SK-N-SH (cell line): ENCODE measurements at regions not wholly inside any gene's neighbourhood (a gene's known extent, or its start where the extent isn't known, plus 50 kb on each side); places are given as distances from the start of the nearest gene placed in this dataset.

Source experiments
- CTCF ChIA-PET: fragments of 300-600, 350-600 bp; formaldehyde crosslinking; extraction: SDS; loops from one replicate; lab custom pipeline; 2021; lab: Yijun Ruan, JAX
- POLR2A ChIA-PET: fragments of 350-600 bp; sonication (Branson Sonifier 250); formaldehyde crosslinking; extraction: SDS; loops from one replicate; lab custom pipeline; 2020; ENCODE audit warnings: antibody characterized with exemption, inconsistent platforms; lab: Yijun Ruan, JAX
- DNase-seq: peaks from one replicate; pipeline ENCODE4 v3.0.0; 2012
- H2AFZ ChIP-seq: fragments of 200-600 bp; sonication (generic); 2 replicates; pipeline ENCODE4 v1.8.1; 2016; ENCODE audit warnings: antibody characterized with exemption, mild to moderate bottlenecking, low read depth
- H3F3A ChIP-seq: fragments of 200-600 bp; sonication (generic); replicated peaks from 2 replicates; pipeline ENCODE3; 2016; ENCODE audit warnings: antibody characterized with exemption, mild to moderate bottlenecking; ENCODE audit not compliant: insufficient read depth
- H3K27ac ChIP-seq, 2 experiments: fragments of 200-500 bp in 1 of 2; fragments of 200-600 bp in 1 of 2; sonication (Bioruptor generic) in 1 of 2; sonication (generic), shearing (Covaris generic) in 1 of 2; 2 replicates each; pipeline versions ENCODE4 v1.5.1 to v1.6.1; 2014 to 2016; ENCODE audit warnings: low read depth in 2 of 2, inconsistent platforms in 1 of 2, low read length in 1 of 2, mild to moderate bottlenecking in 1 of 2, mixed read lengths in 1 of 2
- H3K27me3 ChIP-seq: fragments of 200-600 bp; sonication (generic), shearing (Covaris generic); 2 replicates; pipeline ENCODE4 v1.6.1; 2016; ENCODE audit warnings: mixed run types; ENCODE audit not compliant: insufficient read depth
- H3K36me3 ChIP-seq, 2 experiments: fragments of 200-500 bp in 1 of 2; fragments of 200-600 bp in 1 of 2; sonication (Bioruptor generic) in 1 of 2; sonication (generic) in 1 of 2; replicated peaks in 1 of 2; 2 replicates each; pipeline versions ENCODE3 to v1.5.1; 2014 to 2016; ENCODE audit warnings: low read length in 1 of 2, mild to moderate bottlenecking in 1 of 2; ENCODE audit not compliant: insufficient read depth in 2 of 2, control insufficient read depth in 1 of 2
- H3K4me1 ChIP-seq, 2 experiments: fragments of 200-500 bp in 1 of 2; fragments of 200-600 bp in 1 of 2; sonication (Bioruptor generic) in 1 of 2; sonication (generic), shearing (Covaris generic) in 1 of 2; 2 replicates each; pipeline versions ENCODE4 v1.5.1 to v1.6.1; 2014 to 2016; ENCODE audit warnings: low read depth in 1 of 2, low read length in 1 of 2, mixed run types in 1 of 2; ENCODE audit not compliant: insufficient read depth in 2 of 2, control insufficient read depth in 1 of 2
- H3K4me2 ChIP-seq: fragments of 200-600 bp; sonication (generic), shearing (Covaris generic); 2 replicates; pipeline ENCODE4 v1.6.1; 2017; ENCODE audit warnings: mixed run types
- H3K4me3 ChIP-seq, 2 experiments: fragments of 200-500 bp in 1 of 2; fragments of 200-600 bp in 1 of 2; sonication (Bioruptor generic) in 1 of 2; sonication (generic), shearing (Covaris generic) in 1 of 2; 2 replicates each; pipeline versions ENCODE4 v1.5.1 to v1.8.1; 2014 to 2016; ENCODE audit warnings: low read depth in 2 of 2, inconsistent platforms in 1 of 2, low read length in 1 of 2, mild to moderate bottlenecking in 1 of 2, mixed read lengths in 1 of 2, moderate library complexity in 1 of 2
- H3K79me2 ChIP-seq: fragments of 200-600 bp; sonication (generic); 2 replicates; pipeline ENCODE4 v1.8.1; 2017; ENCODE audit warnings: mild to moderate bottlenecking; ENCODE audit not compliant: insufficient read depth
- H3K9ac ChIP-seq: fragments of 200-600 bp; sonication (generic); 2 replicates; pipeline ENCODE4 v1.6.1; 2017; ENCODE audit warnings: mixed run types
- H3K9me2 ChIP-seq: fragments of 200-600 bp; sonication (generic); 2 replicates; pipeline ENCODE4 v1.6.1; 2017; ENCODE audit warnings: mixed run types
- H3K9me3 ChIP-seq: fragments of 200-600 bp; sonication (generic); 2 replicates; pipeline ENCODE4 v1.6.1; 2017; ENCODE audit warnings: mixed run types, mild to moderate bottlenecking, moderate library complexity
- H4K20me1 ChIP-seq: fragments of 200-600 bp; sonication (generic); 2 replicates; pipeline ENCODE4 v1.6.1; 2017; ENCODE audit warnings: mild to moderate bottlenecking, mixed run types; ENCODE audit not compliant: insufficient read depth
- ELF1 ChIP-seq: IDR thresholded peaks from 2 replicates; pipeline ENCODE4 v1.4.0; 2012
- FOXM1 ChIP-seq: IDR thresholded peaks from 2 replicates; pipeline ENCODE4 v1.4.0; 2012; ENCODE audit warnings: low read depth, mild to moderate bottlenecking
- GABPA ChIP-seq: IDR thresholded peaks from 2 replicates; pipeline ENCODE4 v1.4.0; 2012; ENCODE audit warnings: low read depth, mild to moderate bottlenecking
- JUND ChIP-seq: IDR thresholded peaks from 2 replicates; pipeline ENCODE4 v1.4.0; 2012
- RCOR1 ChIP-seq: fragments of 150-350 bp; IDR thresholded peaks from 2 replicates; pipeline ENCODE4 v1.6.1; 2017; ENCODE audit warnings: antibody characterized with exemption, low read length
- RFX5 ChIP-seq: IDR thresholded peaks from 2 replicates; pipeline ENCODE4 v1.6.1; 2012; ENCODE audit warnings: mild to moderate bottlenecking, improper control_type of control experiment, low read length
- RXRA ChIP-seq: IDR thresholded peaks from 2 replicates; pipeline ENCODE4 v1.4.0; 2012; ENCODE audit warnings: low read depth, mild to moderate bottlenecking, borderline replicate concordance
- WGBS: methylation state at CpG from one replicate; pipeline ENCODE4 v1.1.6; 2017; ENCODE audit warnings: low lambda C conversion rate; 5-methylcytosine and 5-hydroxymethylcytosine counted together
- TF ChIP-seq, protein P1 (sequence below): IDR thresholded peaks from 2 replicates; pipeline ENCODE4 v1.6.1; 2012; ENCODE audit warnings: mild to moderate bottlenecking, low read depth, low read length, moderate library complexity
- TF ChIP-seq, protein P2 (sequence below): IDR thresholded peaks from 2 replicates; pipeline ENCODE4 v1.4.0; 2012; ENCODE audit warnings: low read depth
- TF ChIP-seq, protein P3 (sequence below): IDR thresholded peaks from 2 replicates; pipeline ENCODE4; 2012
- TF ChIP-seq, protein P4 (sequence below): fragments of 150-350 bp; IDR thresholded peaks from 2 replicates; pipeline ENCODE4 v1.6.1; 2016; ENCODE audit warnings: mild to moderate bottlenecking, low read depth, low read length

DNA sequence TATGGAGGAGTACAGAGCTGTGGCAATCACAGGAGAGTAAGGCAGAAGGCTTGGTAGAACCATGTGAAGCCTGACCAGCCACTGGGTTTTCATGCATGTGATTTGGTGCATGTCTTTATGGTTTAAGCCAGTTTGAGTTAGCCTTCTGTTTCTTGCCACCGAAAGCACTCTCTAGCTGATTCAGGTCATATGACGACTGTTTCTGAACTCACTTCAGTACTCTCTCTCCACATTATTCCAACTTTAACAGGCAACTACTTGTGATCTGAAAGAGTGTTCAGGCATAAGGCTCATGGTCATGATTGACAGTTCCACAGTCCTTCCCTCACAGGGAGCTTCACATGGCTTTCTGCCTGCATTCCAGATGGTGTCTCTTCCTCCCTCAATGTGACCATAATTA lies 63.3 kb upstream of the TAB2 start:
- ChIA-PET CTCF (no interaction called here), POLR2A (no interaction called here)
- Histone ChIP-seq H3K79me2 (no peaks in the 10 kb centered on the region), H3K9me2 (no peaks in the 10 kb centered on the region), H3K9me3 (no peaks in the 10 kb centered on the region), H3K4me3 (no peak overlapping the region), H3K27me3 (no peaks in the 10 kb centered on the region), H3K9ac (no peak overlapping the region), H2AFZ (no peak overlapping the region), H3K27ac (no peak overlapping the region), H3K4me2 (no peak overlapping the region), H3K36me3 (no peaks in the 10 kb centered on the region), H3K4me1 (no peaks in the 10 kb centered on the region), H3F3A (no peaks in the 10 kb centered on the region), H4K20me1 (no peaks in the 10 kb centered on the region)
- no peak for TF ChIP-seq JUND
- TF ChIP-seq RXRA = no peak
- no peak for TF ChIP-seq RCOR1
- TF ChIP-seq, protein P1, sequence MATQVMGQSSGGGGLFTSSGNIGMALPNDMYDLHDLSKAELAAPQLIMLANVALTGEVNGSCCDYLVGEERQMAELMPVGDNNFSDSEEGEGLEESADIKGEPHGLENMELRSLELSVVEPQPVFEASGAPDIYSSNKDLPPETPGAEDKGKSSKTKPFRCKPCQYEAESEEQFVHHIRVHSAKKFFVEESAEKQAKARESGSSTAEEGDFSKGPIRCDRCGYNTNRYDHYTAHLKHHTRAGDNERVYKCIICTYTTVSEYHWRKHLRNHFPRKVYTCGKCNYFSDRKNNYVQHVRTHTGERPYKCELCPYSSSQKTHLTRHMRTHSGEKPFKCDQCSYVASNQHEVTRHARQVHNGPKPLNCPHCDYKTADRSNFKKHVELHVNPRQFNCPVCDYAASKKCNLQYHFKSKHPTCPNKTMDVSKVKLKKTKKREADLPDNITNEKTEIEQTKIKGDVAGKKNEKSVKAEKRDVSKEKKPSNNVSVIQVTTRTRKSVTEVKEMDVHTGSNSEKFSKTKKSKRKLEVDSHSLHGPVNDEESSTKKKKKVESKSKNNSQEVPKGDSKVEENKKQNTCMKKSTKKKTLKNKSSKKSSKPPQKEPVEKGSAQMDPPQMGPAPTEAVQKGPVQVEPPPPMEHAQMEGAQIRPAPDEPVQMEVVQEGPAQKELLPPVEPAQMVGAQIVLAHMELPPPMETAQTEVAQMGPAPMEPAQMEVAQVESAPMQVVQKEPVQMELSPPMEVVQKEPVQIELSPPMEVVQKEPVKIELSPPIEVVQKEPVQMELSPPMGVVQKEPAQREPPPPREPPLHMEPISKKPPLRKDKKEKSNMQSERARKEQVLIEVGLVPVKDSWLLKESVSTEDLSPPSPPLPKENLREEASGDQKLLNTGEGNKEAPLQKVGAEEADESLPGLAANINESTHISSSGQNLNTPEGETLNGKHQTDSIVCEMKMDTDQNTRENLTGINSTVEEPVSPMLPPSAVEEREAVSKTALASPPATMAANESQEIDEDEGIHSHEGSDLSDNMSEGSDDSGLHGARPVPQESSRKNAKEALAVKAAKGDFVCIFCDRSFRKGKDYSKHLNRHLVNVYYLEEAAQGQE = no peak
- TF ChIP-seq, protein P2, sequence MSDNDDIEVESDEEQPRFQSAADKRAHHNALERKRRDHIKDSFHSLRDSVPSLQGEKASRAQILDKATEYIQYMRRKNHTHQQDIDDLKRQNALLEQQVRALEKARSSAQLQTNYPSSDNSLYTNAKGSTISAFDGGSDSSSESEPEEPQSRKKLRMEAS = no peak
- no peak for TF ChIP-seq GABPA
- WGBS = 100% methylated on average over 2 of the region's 2 CpGs
- DNase-seq = no peak

DNA sequence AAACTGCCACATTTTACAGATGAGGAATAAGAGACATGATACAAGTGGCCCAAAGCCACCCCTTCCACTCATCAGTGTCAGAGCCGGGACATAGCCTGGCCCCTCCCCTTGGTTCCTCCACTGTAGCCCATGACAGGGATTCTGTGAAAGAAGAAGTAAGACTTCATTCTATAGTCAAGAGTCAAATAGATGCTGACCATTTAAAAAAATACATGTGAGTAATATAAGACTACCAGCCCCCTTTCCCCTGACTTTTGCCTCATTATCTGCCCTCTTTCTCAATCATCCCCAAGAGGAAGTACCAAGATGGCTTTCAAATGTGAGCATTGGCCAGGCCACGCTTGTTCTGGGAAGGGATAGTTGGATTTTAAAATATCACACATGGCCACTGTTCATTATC lies 57.8 kb upstream of the TAB2 start:
- TF ChIP-seq, protein P3, sequence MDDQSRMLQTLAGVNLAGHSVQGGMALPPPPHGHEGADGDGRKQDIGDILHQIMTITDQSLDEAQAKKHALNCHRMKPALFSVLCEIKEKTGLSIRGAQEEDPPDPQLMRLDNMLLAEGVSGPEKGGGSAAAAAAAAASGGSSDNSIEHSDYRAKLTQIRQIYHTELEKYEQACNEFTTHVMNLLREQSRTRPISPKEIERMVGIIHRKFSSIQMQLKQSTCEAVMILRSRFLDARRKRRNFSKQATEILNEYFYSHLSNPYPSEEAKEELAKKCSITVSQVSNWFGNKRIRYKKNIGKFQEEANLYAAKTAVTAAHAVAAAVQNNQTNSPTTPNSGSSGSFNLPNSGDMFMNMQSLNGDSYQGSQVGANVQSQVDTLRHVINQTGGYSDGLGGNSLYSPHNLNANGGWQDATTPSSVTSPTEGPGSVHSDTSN = no peak
- no peak for TF ChIP-seq JUND
- TF ChIP-seq, protein P2 = no peak
- no peak for TF ChIP-seq ELF1
- no peak for TF ChIP-seq RFX5
- TF ChIP-seq, protein P4, sequence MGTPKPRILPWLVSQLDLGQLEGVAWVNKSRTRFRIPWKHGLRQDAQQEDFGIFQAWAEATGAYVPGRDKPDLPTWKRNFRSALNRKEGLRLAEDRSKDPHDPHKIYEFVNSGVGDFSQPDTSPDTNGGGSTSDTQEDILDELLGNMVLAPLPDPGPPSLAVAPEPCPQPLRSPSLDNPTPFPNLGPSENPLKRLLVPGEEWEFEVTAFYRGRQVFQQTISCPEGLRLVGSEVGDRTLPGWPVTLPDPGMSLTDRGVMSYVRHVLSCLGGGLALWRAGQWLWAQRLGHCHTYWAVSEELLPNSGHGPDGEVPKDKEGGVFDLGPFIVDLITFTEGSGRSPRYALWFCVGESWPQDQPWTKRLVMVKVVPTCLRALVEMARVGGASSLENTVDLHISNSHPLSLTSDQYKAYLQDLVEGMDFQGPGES = no peak
- no peak for TF ChIP-seq FOXM1
- TF ChIP-seq, all 33 proteins: peak for 0
- Histone ChIP-seq H3K79me2 (no peaks in the 10 kb centered on the region), H3K9me2 (no peaks in the 10 kb centered on the region), H3K9ac (no peak overlapping the region), H3K4me1 (no peaks in the 10 kb centered on the region), H3F3A (no peaks in the 10 kb centered on the region), H3K27me3 (no peaks in the 10 kb centered on the region), H3K4me2 (no peak overlapping the region), H3K9me3 (no peaks in the 10 kb centered on the region), H3K36me3 (no peaks in the 10 kb centered on the region), H2AFZ (no peak overlapping the region), H3K27ac (no peak overlapping the region), H3K4me3 (no peak overlapping the region), H4K20me1 (no peaks in the 10 kb centered on the region)
- ChIA-PET POLR2A (no interaction called here), CTCF (no interaction called here)
- 81% methylated on average over 2 of the region's 2 CpGs for WGBS
- DNase-seq = no peak
